Lower leg skin (tissue), 3 donors: ENCODE measurements at regions not wholly inside any gene's neighbourhood (a gene's known extent, or its start where the extent isn't known, plus 50 kb on each side); places are given as distances from the start of the nearest gene placed in this dataset.

Experiments used
- CTCF ChIP-seq, 3 donors: fragments of 450-650 bp; IDR thresholded peaks; one replicate each; pipeline ENCODE4 v1.5.1; 2016; ENCODE audit warnings: antibody characterized with exemption in 3 of 3, mild to moderate bottlenecking in 3 of 3, moderate library complexity in 2 of 3
- POLR2A ChIP-seq, 2 donors: fragments of 450-650 bp; IDR thresholded peaks; one replicate each; pipeline ENCODE4 v1.6.1; 2016 to 2017; ENCODE audit warnings: antibody characterized with exemption in 2 of 2, mild to moderate bottlenecking in 1 of 2, moderate library complexity in 1 of 2

GRCh38 chr20:40961686-40962640, 66.7 kb upstream of the TOP1 start:
- TF ChIP-seq CTCF (IDR thresholded peaks at IDR 0.05) (no peak), POLR2A (IDR thresholded peaks at IDR 0.05) (no peak)
